GM12891 (cell line): ENCODE measurements at regions not wholly inside any gene's neighbourhood (a gene's known extent, or its start where the extent isn't known, plus 50 kb on each side); places are given as distances from the start of the nearest gene placed in this dataset.

ENCODE experiments used
- DNase-seq: peaks from one replicate; pipeline ENCODE4 v3.0.0; 2011; ENCODE audit warnings: low spot score; ENCODE audit not compliant: insufficient read length
- FAIRE-seq: peaks from 2 replicates; lab custom pipeline; 2011; peaks lifted over from hg19 to GRCh38; lab: Jason Lieb, UNC
- PAX5 ChIP-seq: IDR thresholded peaks from 2 replicates; pipeline ENCODE4 v1.6.1; 2011; ENCODE audit warnings: low read length, moderate library complexity, mild to moderate bottlenecking; ENCODE audit not compliant: insufficient read depth, severe bottlenecking
- POLR2A ChIP-seq: IDR thresholded peaks from 2 replicates; pipeline ENCODE4 v1.6.1; 2011; ENCODE audit warnings: low read depth, low read length, control low read depth
- POLR2AphosphoS5 ChIP-seq: IDR thresholded peaks from 2 replicates; pipeline ENCODE4 v1.6.1; 2011; ENCODE audit warnings: low read depth, low read length, control low read depth
- POU2F2 ChIP-seq: IDR thresholded peaks from 2 replicates; pipeline ENCODE4 v1.6.1; 2011; ENCODE audit warnings: low read depth, mild to moderate bottlenecking, control low read depth, low read length, moderate library complexity
- SPI1 ChIP-seq: IDR thresholded peaks from 2 replicates; pipeline ENCODE4 v1.6.1; 2011; ENCODE audit warnings: low read depth, low read length, control low read depth
- TAF1 ChIP-seq: IDR thresholded peaks from 2 replicates; pipeline ENCODE4 v1.6.1; 2011; ENCODE audit warnings: low read depth, low read length, control low read depth

DNA sequence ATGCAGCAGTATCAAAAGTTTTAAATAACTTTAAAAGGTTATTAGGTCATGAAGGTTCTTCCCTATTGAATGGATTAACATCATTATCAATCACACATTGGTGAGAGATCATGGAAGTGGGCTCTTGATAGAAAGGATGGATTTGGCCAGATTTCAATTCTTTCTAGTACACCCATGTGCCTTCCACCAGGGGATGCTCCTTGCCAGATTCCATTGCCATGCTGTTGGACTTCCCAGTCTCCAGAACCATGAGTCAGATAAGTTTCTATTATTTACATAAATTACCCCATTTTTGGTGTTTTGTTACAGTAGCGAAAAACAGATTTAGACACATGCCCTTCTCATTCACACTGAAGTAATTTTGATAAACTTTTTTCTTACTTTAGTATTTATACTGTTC, 1010.6 kb upstream of the C9orf72 start:
- no peak for FAIRE-seq
- TF ChIP-seq TAF1 (no peak), POU2F2 (no peak), PAX5 (no peak)
- no peak for DNase-seq

DNA sequence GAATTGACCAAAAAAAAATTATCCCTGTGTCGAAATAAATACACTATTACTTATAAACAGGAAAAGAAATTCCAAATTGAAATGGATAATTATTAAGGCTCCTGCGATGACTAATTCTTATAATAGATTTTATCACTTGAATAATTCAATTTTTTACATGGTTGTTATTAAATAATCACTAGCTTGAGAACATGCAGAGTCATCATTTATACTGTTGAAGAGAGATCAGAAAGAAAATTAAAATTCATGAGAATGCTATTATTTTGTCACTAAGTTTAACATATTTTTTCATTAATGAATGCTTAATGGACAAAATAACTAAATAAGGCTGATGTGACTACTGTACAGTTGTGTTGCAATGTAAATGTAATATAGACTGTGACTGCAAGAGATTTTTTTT, 1011.3 kb upstream of the C9orf72 start:
- no peak for FAIRE-seq
- TF ChIP-seq POU2F2 (no peak), PAX5 (no peak), POLR2A (no peak), POLR2AphosphoS5 (no peak), TAF1 (no peak), SPI1 (no peak)
- no peak for DNase-seq

DNA sequence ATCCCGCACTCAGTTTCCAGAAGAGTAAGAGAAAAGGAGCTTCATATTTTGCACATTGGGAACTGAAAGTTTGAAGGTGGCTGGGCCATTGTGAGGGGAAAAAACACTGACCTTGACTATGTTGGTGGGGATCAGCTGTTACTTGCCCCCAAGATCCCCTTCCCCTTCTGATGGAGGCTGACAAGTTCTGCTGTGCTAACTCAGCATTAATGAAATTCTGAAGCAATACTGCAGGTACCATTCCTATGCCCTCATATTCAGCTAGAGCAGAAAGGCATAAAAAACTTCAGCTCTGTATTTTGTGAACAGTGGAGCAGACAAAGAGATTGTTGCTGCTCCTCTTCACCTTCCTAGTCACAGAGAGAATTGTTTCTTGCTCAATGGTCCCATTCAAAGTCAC, 1013.8 kb upstream of the C9orf72 start:
- TF ChIP-seq TAF1 (no peak), POU2F2 (no peak), POLR2AphosphoS5 (no peak), POLR2A (no peak), SPI1 (no peak), PAX5 (no peak)
- no peak for DNase-seq
- no peak for FAIRE-seq

DNA sequence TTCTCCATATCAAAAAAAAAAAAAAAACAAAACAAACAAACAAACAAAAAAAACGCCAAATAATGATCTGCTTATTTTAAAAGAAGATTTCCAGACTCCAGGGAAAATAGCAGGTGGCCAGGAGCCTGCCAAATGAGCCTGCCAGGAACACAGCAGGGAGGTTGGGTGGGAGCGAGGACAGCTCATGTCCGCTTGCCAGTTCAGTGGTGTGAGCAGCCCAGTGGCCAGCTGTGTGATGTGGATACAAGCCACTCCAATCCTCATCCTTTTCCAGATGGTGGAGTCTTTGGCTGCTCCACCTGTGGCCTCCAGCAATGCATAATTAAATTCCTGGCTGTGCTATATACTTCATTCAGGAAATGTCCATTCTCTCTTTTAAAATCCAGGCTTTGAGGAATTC, 1025.1 kb upstream of the C9orf72 start:
- no peak for TF ChIP-seq POLR2AphosphoS5
- TF ChIP-seq TAF1: no peak
- no peak for TF ChIP-seq PAX5
- no peak for TF ChIP-seq POLR2A
- TF ChIP-seq POU2F2: no peak
- TF ChIP-seq SPI1: no peak
- no peak for DNase-seq
- no peak for FAIRE-seq

DNA sequence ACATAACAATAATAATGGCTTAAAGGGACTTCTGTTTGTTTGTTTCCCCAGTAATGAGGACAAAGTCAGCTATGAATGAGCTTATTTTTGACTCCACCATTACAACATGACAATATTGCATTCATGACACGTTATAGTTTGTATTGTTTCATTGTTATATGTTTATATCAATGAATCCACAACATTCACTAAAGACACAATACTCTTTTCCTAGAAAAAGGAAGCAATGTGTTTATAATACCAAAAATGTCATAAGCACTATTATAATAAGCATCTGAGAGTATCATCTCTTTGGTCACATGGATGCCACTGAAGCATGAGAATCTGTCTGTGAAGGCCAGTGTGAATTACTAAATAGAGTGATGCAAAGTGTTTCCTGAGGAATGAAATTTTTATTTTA, 1026.9 kb upstream of the C9orf72 start:
- DNase-seq (no peak), FAIRE-seq (no peak)
- TF ChIP-seq SPI1 (no peak), TAF1 (no peak), POU2F2 (no peak), POLR2AphosphoS5 (no peak), PAX5 (no peak), POLR2A (no peak)

DNA sequence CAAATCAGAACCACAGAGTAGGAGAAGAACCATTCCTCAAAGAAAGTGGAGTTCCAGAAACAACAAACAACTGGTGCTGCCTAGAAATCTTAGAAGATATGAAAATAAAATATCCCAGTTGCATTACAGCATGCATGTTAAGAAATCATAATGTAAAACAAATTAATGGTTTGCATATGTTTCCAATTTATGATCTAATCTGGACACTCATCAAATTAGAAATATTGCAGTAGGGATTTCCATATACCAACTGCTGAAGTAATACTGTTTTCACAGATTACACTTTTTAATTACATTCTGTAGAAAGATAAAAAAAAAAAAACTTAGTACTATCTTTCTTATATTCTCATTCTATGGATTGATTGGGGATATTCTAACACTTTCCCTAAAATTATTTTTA, 1034.6 kb upstream of the C9orf72 start:
- DNase-seq (no peak), FAIRE-seq (no peak)
- no peak for TF ChIP-seq SPI1
- TF ChIP-seq POLR2AphosphoS5: no peak
- no peak for TF ChIP-seq PAX5
- TF ChIP-seq TAF1: no peak
- no peak for TF ChIP-seq POLR2A
- no peak for TF ChIP-seq POU2F2

DNA sequence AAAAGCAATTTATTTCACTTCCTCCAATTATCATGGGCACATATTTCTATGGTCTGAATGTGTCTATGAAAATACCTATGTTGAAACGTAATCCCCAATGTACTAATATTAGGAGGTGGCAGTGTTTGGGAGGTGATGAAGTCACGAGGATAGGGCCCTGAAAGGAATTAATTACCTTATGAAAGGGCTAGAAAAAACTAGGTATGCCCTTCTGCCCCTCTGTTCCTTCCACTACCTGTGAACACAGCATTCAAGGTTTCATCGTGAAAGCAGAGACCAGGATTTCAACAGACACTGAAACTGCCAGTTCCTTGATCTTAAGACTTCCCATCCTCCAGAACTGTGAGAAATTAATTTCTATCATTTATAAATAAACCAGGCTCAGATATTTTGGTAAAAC, 1037.1 kb upstream of the C9orf72 start:
- DNase-seq: no peak
- no peak for FAIRE-seq
- TF ChIP-seq POU2F2: no peak
- no peak for TF ChIP-seq POLR2A
- TF ChIP-seq TAF1: no peak
- no peak for TF ChIP-seq POLR2AphosphoS5
- TF ChIP-seq SPI1: no peak
- no peak for TF ChIP-seq PAX5

DNA sequence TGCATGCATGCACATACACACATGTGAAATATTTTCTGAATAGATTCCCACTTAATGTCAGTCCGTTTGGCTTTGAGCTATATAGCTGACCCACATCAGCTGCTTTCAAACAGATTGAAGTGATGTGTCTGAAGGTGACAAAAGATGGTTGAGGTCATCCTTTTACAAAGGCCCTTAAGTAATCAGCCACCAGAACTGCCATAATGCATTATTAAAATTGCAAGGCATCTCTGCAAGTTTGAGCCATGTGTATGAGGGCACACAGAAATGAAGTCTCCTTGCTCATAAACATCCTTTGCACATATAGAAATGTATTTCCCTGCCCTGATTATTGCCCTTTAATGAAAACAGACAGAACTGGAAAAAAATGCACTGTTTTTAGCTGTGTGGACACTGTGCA, 1043.0 kb upstream of the C9orf72 start:
- DNase-seq (no peak), FAIRE-seq (no peak)
- TF ChIP-seq POLR2A: no peak
- no peak for TF ChIP-seq PAX5
- TF ChIP-seq POU2F2: no peak
- TF ChIP-seq POLR2AphosphoS5: no peak
- TF ChIP-seq SPI1: no peak
- TF ChIP-seq TAF1: no peak

DNA sequence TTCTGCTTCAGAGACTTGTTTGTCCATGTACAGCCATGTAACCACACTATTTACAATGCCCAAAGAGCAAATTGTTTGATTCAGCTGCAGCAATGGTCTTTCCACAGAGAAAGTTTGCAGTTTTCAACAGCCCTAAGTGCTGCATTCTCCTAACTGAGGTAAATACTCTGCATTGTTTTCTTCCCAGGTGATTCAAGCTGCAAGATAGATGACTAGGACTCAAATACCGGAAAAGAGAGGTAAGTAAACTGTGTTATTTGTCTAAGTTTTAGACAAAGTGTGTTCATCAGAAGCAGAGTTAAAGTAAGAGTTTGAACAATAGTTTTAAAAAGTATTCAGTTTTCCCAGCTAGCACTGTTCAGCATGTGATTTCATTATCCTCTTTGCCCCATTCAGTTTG, 1046.7 kb upstream of the C9orf72 start:
- FAIRE-seq (no peak), DNase-seq (no peak)
- TF ChIP-seq POLR2AphosphoS5 (no peak), TAF1 (no peak), SPI1 (no peak), PAX5 (no peak), POU2F2 (no peak), POLR2A (no peak)

DNA sequence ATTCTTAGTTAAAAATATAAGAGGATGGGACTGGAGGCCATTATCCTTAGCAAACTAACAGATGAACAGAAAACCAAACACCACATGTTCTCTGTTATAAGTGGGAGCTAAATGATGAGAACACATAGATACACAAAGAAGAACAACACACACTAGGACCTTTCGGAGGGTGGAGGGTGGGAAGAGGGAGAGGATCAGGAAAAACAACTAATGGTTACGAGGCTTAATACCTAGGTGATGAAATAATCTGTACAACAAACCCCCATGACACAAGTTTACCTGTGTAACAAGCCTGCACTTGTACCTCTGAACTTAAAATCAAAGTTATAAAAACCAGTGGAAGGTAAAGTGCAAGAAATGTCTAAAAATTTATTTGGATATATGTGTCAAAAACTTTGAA, 1047.4 kb upstream of the C9orf72 start:
- no peak for FAIRE-seq

More for the DNA sequence above, 1047.4 kb upstream of the C9orf72 start:
- no peak for TF ChIP-seq POLR2AphosphoS5
- no peak for TF ChIP-seq POU2F2
- no peak for TF ChIP-seq TAF1
- TF ChIP-seq SPI1: no peak
- TF ChIP-seq PAX5: no peak
- TF ChIP-seq POLR2A: no peak
- no peak for DNase-seq
